Cardiac muscle cell (in vitro differentiated cells and primary cell): ENCODE measurements at regions not wholly inside any gene's neighbourhood (a gene's known extent, or its start where the extent isn't known, plus 50 kb on each side); places are given as distances from the start of the nearest gene placed in this dataset.

Experiments used
- DNase-seq, 2 donors: peaks; one replicate each; pipeline versions ENCODE4 v3.0.0 to v3.0.0-alpha.2; 2010 to 2017; ENCODE audit warnings: low read depth in 1 of 2, low spot score in 1 of 2
- H3K27ac ChIP-seq: fragments of 200-600 bp; sonication (generic); 2 replicates; pipeline ENCODE4 v1.5.1; 2016
- H3K27me3 ChIP-seq: fragments of 200-600 bp; sonication (generic); 2 replicates; pipeline ENCODE4 v1.6.0; 2016; ENCODE audit warnings: control low read depth
- H3K36me3 ChIP-seq: fragments of 200-600 bp; sonication (generic); 2 replicates; pipeline ENCODE4 v1.5.1; 2016; ENCODE audit warnings: control low read depth
- H3K4me1 ChIP-seq: fragments of 200-600 bp; sonication (generic); 2 replicates; pipeline ENCODE4 v1.8.1; 2017; ENCODE audit warnings: low read depth, mild to moderate bottlenecking, mixed run types
- H3K4me3 ChIP-seq: fragments of 200-600 bp; sonication (generic); 2 replicates; pipeline ENCODE4 v1.5.1; 2016; ENCODE audit warnings: mild to moderate bottlenecking
- H3K9me3 ChIP-seq: fragments of 200-600 bp; sonication (generic); 2 replicates; pipeline ENCODE4 v1.5.1; 2017; ENCODE audit warnings: low read depth, mild to moderate bottlenecking, control low read depth
- TF ChIP-seq, protein P1 (sequence below): IDR thresholded peaks from 2 replicates; pipeline ENCODE4 v1.5.1; 2012; ENCODE audit warnings: low read depth, mild to moderate bottlenecking, low read length

DNA sequence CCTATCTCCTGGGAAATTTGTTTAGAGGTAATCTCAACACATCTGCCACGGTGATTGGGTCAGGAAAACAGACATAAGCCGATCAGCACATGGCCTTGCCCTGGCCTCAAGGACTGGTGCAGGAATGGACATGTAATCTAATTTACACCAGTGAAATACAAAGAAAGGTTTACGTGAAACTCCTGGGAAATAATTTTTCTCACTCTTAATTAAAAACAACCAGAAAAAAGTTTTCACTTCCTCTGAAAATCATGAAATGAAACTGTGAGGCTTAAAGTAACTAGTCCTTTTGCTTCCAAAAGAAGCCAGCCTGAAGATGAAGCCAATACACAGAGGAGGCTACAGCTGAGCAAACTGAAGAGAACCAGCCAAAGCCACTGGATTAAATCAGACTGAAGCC, 154.1 kb upstream of the FAM241A start:
- H3K4me3 ChIP-seq, result no peak overlapping the region
- H3K27me3 ChIP-seq, result no peaks in the 10 kb centered on the region
- H3K27ac ChIP-seq, result no peak overlapping the region
- TF ChIP-seq, protein P1, sequence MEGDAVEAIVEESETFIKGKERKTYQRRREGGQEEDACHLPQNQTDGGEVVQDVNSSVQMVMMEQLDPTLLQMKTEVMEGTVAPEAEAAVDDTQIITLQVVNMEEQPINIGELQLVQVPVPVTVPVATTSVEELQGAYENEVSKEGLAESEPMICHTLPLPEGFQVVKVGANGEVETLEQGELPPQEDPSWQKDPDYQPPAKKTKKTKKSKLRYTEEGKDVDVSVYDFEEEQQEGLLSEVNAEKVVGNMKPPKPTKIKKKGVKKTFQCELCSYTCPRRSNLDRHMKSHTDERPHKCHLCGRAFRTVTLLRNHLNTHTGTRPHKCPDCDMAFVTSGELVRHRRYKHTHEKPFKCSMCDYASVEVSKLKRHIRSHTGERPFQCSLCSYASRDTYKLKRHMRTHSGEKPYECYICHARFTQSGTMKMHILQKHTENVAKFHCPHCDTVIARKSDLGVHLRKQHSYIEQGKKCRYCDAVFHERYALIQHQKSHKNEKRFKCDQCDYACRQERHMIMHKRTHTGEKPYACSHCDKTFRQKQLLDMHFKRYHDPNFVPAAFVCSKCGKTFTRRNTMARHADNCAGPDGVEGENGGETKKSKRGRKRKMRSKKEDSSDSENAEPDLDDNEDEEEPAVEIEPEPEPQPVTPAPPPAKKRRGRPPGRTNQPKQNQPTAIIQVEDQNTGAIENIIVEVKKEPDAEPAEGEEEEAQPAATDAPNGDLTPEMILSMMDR, result no peak
- H3K4me1 ChIP-seq, result peaks cover 22% of the 10 kb centered on the region
- no peaks in the 10 kb centered on the region for H3K9me3 ChIP-seq
- no peaks in the 10 kb centered on the region for H3K36me3 ChIP-seq
- DNase-seq, result no peak

DNA sequence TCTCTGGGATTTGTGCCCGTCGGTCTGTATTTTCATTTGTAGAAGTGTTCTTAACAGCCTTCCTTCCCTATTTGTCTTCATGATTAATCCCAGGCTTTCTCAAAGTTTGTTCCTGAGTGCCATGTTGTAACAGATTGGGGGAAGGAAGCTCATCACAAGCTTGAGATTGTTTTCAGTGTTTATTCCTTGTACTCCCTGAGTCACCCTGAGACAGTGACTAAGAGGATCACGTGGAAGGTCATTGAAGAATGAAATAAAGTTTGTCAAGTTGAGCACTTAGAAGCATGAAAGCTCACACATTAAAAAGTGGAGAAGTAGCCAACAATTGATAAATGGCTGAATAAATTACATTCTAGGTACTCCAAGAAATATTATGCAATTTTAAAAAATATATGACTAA, 153.5 kb upstream of the FAM241A start:
- Histone ChIP-seq H3K27me3 (no peaks in the 10 kb centered on the region), H3K9me3 (no peaks in the 10 kb centered on the region), H3K4me3 (no peak overlapping the region), H3K36me3 (no peaks in the 10 kb centered on the region), H3K4me1 (peaks cover 15% of the 10 kb centered on the region), H3K27ac (no peak overlapping the region)
- peak in 1 of 2 donors; percentile 30 for DNase-seq
- TF ChIP-seq, protein P1, result no peak

DNA sequence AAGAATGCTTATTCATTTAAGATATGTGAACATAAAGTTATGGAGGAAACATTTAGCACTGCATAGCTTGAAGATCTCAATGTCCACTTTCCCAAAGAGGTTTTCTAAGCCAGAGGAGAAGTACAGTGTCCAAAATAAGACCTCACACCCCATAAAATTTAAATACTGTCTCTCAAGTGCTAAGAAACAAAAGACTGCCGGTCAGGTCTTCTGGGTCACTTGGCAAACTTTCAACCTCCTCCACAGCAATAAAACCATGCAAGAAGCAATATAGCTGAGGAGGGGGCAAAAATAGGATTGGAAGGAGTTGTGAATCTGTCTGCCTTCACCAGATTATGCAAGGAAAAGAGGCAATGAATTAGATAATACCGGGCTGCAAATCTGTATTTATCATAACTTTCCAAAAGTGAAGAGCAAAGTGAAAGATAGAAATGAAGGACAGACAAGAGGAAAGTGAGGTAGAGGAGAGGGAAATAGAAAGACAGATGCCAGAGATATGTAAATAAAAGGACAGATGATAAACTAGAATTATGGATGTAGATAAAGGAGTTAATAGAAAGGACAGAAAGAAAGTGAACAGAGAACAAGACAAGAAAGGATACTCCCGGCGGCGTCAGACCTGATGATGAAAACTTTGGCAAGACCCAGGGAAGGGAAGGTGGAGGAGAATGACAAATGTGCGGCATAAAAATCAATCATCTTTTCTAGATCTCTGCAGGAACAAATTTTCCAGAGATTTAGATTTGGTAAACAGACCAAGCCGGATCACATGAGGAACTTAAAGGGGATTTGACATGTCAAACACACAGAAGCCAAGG, 152.7 kb upstream of the FAM241A start:
- DNase-seq, result no peak
- no peaks in the 10 kb centered on the region for H3K36me3 ChIP-seq

DNA sequence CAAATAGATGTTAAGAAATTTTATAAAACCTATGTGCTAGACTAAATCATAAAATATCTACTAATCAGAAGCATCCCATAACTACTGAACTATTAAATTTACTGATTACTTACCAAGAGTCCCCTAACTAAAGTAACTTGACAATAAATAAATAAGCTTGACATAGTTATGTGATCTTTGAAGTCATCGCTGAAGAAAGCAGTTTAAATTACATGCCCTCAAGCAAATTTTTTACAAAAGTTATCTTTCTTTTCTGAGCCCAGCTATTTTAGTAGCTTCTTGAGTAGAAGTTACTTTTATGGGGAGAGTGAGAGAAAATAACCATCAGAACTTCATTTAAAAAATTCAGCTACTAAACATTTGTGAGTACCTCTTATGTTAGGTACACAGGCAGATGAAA, 150.9 kb upstream of the FAM241A start:
- Histone ChIP-seq H3K9me3 (no peaks in the 10 kb centered on the region), H3K36me3 (no peaks in the 10 kb centered on the region), H3K27ac (no peak overlapping the region), H3K4me1 (peaks cover 9% of the 10 kb centered on the region), H3K4me3 (no peak overlapping the region), H3K27me3 (no peaks in the 10 kb centered on the region)
- DNase-seq, result no peak
- TF ChIP-seq, protein P1, result no peak

More for the DNA sequence above, 152.7 kb upstream of the FAM241A start:
- TF ChIP-seq, protein P1, result no peak
- H3K9me3 ChIP-seq, result no peaks in the 10 kb centered on the region
- H3K27ac ChIP-seq, result no peak overlapping the region
- H3K4me1 ChIP-seq, result peaks cover 9% of the 10 kb centered on the region
- no peak overlapping the region for H3K4me3 ChIP-seq
- no peaks in the 10 kb centered on the region for H3K27me3 ChIP-seq

DNA sequence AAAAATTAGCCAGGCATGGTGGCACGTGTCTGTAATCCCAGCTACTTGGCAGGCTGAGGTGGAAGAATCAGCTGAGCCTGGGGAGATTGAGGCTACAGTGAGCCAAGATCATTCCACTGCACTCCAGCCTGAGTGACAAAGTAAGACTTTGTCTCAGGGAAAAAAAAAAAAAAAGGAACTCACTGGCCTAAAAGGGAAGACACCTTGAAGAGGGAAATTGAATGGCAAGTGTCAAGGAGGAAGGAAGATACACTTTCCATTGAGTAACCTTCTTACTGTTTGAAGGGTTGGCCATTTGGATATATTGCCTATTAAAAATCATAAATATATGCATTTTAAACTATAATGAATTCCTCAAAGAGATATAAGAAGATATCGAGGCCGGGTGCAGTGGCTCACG, 147.5 kb upstream of the FAM241A start:
- DNase-seq, result no peak
- no peaks in the 10 kb centered on the region for H3K27me3 ChIP-seq
- TF ChIP-seq, protein P1, result no peak
- no peaks in the 10 kb centered on the region for H3K9me3 ChIP-seq
- H3K4me3 ChIP-seq, result no peak overlapping the region
- no peak overlapping the region for H3K27ac ChIP-seq
- H3K4me1 ChIP-seq, result peaks cover 8% of the 10 kb centered on the region
- H3K36me3 ChIP-seq, result no peaks in the 10 kb centered on the region
